GM21423 (cell line): ENCODE measurements at regions not wholly inside any gene's neighbourhood (a gene's known extent, or its start where the extent isn't known, plus 50 kb on each side); places are given as distances from the start of the nearest gene placed in this dataset.
"Not testable (repeated sequence)": the region's sequence is repeated elsewhere in the genome, so short reads cannot be mapped to it uniquely, and the experiment has no call there.

Source experiments
- ATAC-seq: cut with Tn5 transposase; IDR thresholded peaks from one replicate; pipeline ENCODE4 v1.9.1; 2021; ENCODE audit warnings: mild to moderate bottlenecking, moderate library complexity; ENCODE audit not compliant: unreplicated experiment

DNA sequence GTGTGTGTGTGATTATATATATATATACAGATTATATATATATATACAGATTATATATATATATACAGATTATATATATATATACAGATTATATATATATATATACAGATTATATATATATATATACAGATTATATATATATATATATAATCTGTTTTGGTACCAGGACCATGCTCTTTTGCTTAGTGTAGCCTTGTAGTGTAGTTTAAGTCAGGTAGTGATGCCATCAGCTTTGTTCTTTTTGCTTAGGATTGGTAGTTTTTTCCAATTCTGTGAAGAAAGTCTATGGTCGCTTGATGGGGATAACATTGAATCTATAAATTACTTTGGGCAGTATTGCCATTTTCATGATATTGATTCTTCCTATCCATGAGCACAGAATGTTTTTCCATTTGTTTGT is 318.5 kb upstream of the SETBP1 start:
- ATAC-seq: not testable (repeated sequence)

DNA sequence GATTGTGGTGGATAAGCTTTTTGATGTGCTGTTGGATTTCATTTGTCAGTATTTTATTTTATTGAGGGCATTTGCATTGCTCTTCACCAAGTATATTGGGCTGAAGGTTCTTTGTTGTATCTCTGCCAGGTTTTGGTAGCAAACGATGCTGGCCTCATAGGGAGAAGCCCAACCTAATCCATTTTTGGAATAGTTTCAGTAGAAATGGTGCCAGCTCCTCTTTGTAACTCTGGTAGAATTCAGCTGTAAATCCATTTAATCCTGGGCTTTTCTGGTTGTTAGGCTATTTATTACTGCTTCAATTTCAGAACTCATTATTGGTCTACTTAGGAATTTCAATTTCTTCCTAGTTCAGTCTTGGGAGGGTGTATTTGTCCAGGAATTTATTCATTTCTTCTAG is 309.8 kb upstream of the SETBP1 start:
- no peak for ATAC-seq

DNA sequence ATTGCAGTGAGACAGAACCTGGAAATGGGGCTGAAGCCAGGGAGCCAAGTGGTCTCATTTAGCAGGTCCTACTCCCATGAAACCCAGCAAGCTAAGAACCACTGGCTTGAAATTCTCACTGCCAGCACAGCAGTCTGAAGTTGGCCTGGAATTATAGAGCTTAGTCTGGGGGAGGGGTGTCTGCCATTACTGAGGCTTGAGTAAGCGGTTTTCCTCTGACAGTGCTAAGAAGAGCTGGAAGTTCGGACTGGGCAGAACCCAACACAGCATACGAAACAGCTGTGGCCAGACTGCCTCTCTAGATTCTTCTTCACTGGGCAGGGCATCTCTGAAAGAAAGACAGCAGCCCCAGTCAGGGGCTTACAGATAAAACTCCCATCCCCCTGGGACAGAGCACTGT is 305.7 kb upstream of the SETBP1 start:
- ATAC-seq: no peak

DNA sequence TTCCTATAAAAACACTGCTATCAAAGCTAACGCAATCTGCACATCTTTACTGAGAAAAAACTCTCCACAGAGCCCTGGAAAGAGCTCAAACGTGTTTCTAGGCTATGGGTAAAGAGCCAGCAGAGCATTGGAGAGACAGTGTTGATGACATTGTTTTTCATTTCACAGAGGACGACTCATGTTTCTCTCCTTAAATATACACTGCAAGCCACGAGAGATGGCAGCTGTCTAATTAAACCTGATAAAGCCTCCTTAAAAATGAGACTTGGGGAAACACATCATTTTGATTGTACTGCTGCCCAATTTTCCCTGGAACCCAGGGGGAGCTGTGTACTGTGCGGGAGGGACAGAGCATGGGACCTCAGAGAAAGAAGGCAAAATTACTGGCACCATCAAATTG is 294.3 kb upstream of the SETBP1 start:
- ATAC-seq: no peak

DNA sequence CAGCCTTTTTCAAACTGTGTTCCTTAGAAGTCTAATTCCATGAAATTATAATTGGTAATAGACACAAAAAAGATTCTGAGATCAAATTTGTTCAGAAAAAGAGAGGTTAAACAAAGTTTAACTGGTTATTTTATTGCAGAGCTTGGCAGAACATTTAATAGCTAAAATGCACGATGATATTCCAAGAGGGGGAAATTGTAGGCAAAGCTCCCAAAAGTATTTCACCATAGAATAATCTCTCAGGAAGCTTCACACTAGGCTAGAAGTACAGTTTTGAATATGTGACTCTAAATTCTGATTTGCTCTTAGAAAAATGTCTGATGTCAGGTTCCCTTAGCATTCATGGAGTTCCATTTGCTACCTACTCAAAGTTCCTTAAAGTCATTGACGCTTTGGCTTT is 292.4 kb upstream of the SETBP1 start:
- no peak for ATAC-seq

DNA sequence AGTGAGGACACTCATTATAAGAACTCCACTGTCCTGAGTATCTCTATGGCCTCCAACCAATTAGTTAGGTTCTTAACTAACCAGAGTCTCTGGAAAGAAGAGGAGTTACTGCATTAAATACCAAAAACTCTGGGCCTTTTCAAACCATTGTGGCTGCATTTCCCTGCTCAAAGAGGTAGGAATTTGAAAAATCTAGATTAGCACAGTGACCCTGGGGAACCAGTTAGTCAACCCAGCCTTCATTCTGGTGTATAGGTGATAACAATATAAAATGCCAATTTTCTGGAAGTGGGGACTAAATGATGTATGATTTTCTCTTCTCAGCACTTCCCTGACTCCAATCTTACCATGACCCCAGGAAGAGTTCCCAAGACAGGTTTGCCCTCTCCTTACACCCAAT is 287.8 kb upstream of the SETBP1 start:
- no peak for ATAC-seq

DNA sequence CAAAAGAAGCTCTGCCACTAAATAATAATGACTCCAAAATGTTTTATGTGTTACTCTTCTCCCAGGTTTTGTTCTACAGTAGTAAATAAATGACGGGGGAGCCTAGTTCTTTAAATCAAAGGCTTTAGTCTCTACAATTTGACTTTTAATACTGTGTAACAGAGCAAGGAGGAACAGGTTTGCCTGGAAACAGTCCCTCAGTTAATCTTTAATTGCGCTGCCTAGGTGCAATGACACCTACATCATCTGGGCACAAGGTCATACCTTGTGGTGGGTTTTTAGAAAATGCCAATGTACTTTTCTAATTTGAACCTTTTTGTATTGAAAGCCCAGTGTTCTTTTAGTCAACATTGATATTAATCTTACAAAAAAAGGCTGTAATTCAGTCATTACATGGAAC is 287.3 kb upstream of the SETBP1 start:
- ATAC-seq: no peak

DNA sequence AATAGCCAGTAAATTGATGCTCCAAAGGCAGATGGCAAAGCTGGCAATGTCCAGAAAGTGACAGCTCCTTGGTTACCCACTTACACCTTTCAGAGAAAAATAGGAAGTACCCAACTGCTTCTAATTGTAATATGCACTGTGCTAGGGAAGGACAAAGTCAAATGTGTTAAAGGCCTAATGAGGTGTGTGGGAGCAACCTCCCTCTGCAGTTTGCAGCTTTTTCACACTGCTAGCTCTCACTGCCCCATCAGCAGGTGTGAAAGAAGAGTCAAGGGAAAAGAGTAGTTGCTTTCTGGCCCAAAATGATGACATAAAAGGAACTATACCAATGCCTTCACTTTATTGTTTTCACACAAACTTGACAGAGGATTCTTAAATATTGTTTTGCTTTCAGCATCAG is 284.1 kb upstream of the SETBP1 start:
- ATAC-seq: no peak

DNA sequence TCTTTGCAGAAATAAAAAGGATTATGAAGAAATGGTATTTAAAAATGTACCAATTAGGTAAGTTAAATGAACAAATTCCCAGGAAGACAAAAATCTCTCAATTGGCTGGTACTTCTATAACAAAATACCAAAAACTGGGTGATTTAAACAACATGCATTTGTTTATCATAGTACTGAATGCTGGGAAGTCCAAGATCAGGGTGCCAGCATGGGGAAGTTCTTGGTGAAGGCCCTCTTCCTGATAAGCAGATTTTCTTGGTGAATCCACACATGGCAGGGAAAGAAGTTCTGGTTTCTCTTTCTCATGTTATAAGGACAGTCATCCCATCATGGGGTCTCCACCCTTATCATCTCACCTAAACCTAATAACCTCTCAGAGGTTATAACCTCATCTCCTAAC is 271.6 kb upstream of the SETBP1 start:
- no peak for ATAC-seq

DNA sequence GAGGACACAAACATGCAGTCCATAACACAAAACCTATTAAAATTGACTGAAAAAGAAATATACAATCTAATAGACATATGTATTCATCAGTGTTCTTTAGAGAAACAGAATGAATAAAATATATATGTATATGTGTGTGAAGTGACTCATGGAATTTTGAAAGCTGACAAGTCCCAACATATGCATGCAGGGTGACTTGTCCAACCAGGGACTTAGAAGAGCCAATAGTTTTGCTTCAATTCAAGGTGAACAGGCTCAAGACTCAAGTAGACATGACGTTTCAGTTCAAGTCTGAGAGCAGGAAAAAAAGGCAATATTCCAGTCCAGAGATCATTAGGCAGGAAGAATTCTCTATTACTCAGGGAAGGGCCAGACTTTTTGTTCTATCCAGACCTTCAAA is 271.2 kb upstream of the SETBP1 start:
- ATAC-seq: no peak

DNA sequence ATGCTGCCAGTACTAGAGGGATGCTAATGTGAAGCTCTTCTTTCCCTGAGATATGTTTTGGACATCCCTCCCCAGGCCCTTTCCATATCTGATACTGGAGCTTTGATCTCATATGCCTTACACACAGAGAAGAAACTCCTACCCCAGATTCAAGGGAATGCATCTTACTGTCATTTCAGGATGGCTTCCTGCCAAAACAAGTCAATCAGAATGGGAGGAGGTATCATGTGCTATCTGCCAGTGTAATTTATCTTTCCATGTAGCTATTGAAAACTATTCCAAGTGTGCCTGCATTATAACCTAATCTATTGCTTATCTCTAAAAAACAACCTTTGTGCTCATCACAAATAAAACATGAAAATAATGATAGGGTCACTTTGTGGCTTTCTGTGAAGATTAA is 269.9 kb upstream of the SETBP1 start:
- ATAC-seq: no peak

DNA sequence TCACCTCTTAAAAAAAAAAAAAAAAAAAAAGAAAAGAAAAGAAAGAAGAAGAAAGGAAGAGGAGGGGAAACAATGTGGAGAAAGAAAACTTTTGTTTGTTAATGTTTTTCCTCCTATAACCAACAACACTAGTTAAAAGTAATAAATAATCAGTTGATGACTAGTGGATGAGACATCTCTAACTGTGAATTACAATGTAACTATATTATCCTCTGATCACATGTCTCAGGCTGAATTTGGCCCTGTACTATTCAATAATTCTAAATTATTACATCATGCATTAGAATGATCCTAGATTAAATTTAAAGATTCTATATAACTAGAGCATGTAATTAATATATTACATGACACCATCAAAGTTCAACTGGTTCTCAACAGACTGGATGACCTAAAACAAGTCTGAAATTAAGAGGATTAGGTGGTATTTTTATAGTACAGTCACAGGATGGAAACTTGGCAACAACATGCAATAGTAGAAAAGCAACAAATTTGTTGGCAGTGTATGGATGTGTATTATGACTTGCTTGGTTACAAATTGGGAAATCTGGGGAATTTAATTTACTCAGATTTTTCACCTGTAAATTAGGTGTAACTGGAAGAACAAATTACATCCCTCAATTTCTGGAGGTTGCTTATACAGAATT is 269.3 kb upstream of the SETBP1 start:
- no peak for ATAC-seq

DNA sequence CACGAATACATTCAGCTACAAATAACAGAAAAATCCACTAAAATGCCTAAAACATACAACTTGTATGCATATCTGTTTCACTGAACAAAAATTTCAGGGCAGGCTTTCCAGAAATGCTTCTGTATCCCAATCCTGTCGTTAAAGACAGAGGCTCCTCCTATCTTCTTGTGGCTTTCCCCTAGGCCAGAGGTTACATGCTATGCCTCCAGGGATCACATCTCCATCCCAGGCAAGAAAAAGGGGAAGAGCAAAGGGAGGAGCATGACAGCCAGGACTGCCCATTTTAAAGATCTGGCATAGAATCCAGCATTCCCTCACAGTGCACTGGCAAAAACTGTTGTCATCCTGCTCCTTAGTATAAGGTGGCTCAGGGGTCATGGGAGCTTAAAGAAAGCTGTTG is 268.7 kb upstream of the SETBP1 start:
- no peak for ATAC-seq

DNA sequence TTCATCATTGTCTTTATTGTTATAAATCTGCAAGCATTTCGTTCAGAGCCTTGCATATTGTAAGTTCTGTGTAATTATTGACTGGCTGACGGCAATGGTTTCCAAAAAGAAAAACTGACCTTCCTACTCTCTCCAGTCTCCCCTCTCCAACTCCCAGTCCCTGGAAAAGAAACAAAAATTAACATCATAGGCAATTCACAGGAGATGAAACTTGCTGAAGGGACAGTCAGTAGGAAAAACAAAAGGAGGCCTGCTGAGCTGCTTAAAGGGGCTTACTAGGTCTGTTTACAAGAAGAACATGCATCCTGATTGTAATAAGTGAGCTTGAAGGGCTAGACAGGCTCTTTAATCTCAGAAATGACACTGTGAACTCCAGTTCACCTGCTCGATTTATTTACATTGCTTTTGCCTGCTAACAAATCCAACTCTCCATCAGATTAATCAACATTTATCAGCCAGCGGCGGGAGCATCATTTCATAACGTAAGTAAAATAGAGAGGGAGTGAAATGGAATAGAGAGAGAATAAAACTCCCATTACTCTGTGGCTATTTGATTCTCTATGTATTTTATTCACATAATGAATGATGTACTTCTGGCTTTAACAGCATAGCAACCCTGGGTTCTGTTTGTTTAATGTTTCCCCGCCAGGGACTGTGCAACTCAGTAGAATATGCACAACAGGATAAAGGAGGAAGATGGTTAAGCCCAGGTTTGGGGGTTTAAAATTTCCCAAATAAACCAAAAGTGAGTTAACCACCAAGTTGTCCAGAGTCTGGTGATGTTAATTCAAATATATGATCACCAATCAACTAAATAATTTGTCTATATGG is 256.7 kb upstream of the SETBP1 start:
- no peak for ATAC-seq

DNA sequence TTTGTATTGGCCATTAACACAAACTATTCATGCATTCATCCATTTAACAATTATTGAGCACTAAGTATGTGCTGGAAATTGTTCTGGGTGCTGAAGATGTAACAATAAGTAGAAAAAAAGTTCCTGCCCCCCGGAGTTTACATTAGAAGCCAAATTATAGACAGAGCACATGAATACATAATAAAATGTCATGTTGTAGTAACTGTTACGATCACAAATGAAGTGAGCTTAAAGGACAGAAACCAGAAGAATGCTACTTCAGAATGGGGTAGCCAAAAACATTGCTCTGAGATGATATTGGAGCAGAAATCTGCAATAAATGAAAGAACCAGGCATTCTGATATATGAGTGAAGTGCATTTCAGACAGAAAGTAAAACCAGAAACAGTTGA is 256.0 kb upstream of the SETBP1 start:
- ATAC-seq: no peak

DNA sequence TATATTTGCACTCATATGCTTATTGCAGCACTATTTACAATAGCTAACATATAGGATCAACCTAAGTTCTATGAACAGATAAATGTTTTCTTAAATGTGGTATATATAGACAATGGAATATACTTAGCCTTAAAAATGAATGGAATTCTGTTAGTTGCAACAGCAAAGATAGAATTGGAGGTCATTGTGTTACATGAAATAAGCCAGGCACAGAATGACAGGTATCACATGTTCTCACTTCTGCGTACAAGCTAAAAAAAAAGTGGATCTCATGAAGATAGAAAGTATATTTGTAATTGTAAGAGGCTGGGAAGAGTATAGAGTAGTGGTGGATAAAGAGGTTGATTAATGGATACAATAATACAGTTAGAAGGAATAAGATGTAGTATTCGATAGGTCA is 255.5 kb upstream of the SETBP1 start:
- no peak for ATAC-seq

DNA sequence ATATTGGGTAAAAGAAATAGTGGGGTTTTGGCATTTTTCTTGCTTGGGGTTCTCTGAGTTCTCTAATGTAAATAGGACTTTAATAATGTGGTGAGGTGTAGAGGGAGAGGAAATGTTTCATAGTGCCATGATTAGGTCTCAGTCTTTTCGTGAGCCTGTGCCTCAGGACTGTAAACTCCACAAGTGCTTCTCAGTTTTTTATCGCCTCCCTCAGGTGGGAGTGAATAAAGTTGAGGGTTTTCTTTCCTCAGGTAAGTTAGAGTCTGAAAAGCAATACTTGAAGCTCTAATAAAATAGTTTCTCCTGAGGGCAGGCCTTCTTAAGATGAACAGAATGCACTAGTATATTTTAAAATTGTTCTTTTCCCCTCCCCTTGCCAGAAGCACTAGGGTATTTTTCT is 243.1 kb upstream of the SETBP1 start:
- ATAC-seq: no peak

DNA sequence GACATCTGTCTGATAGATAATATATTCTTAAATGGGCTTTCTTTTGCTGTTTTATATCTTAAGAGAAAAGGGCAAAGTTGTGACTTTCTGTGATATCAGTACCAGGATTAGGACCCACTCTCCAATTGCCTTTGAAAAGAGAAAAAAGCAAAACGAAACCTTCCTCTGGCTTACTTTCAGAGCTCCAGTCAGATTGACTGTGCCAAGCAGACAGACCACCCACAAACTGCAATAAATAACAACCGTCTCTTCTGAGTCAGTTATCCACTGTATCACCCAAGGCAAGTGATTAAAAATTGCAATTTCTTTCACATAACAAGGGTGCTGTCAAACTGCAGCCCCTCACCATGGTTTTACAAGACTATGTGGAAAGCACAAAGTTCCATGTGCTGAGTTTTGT is 230.5 kb upstream of the SETBP1 start:
- ATAC-seq: no peak

DNA sequence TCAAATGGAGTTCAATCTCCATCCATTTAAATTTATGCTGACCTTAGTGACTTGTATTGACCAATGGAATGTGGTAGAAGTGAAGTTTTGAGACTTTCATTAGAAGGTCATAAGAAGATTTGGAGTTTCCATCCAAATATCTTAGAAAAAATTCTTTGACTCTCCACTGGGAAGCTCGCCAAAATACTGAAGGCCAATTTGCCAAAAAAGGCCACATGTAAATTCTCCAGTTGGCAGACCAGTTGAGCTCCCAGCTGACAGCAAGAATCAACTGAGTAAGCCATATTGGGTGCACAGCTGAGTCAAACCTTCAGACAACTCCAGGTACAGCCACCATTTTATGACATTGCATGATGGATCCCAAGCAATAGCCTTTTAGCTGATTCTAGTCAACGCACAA is 228.3 kb upstream of the SETBP1 start:
- no peak for ATAC-seq

DNA sequence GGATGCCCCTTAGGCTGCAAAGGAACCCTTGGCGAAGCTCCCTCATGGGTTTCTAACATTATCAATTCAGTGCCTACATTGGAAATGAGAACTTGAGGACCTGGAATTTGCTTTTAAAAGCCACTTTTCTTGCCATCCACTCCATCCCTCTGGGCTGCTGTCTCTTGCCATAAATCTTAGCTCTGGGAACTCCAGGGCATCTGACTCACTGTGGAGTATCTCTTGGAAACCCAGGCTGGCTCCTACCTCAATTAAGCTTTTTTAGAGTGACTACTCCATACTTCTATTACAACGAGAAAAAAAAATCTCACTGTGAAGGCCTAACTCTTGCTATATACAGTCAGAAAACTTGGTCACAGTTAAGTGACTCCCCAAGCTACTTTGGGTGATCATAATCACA is 227.2 kb upstream of the SETBP1 start:
- no peak for ATAC-seq

DNA sequence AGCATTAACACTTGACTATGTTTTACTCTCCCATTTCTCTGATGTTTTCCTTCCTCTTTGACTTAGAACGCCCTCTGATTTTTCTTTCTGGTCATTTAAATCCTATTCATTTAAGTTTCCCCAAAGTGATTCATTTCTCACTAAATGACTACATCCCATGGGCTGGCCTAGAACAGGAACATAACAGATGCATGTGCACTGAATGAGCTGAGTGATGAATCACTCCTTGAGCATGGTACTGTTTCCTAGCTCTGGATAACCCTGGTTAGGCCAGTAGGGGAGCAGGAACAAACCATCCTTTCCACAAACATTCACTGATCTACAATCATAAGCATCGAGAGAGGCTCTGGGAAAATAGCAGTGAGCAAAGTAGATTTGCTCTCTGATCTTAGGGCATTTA is 221.9 kb upstream of the SETBP1 start:
- no peak for ATAC-seq

DNA sequence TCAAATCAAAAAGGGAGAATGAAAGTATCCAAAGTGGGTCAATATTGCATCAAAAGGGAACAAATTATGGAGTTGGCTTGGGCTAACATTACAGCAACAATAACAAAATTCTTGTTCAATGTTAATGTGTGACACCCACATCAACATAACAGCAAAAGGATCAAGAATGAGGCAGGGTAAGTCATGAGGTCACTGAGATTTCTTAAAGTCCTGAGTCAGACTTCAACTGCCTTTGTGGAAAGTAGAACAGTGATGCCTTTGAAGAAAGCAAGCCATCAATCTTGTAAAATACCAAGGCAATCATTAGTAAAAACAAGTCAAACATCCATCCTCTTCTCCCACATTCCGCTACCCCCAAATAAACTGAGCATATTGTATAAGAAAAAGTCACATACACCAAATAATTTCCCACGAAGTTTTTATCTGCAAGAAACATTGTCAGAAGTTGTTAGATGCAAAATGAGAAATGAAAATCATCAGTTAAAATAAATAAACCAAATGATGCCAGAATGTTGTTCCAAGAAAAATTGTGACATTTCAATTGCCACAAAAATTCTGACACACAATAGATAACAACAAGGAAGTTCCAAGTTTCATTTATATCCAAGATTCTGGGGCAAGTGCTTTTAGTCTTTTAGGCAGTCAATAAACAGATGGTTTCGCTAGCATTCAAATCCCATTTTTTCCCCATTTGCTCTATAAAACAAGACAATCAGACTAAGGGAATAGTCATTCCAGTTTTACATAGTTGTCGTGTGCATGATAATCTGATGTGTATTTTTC is 216.1 kb upstream of the SETBP1 start:
- ATAC-seq: no peak
